HG02759 (cell line): ENCODE measurements at regions not wholly inside any gene's neighbourhood (a gene's known extent, or its start where the extent isn't known, plus 50 kb on each side); places are given as distances from the start of the nearest gene placed in this dataset.
"Not testable (repeated sequence)": the region's sequence is repeated elsewhere in the genome, so short reads cannot be mapped to it uniquely, and the experiment has no call there.

Source experiments
- ATAC-seq: cut with Tn5 transposase; IDR thresholded peaks from one replicate; pipeline ENCODE4 v1.9.1; 2021; ENCODE audit warnings: mild to moderate bottlenecking, moderate library complexity; ENCODE audit not compliant: unreplicated experiment

GRCh38 chr18:65671621-65672415 lies 79.0 kb upstream of the CDH7 start:
- no peak for ATAC-seq

- not testable (repeated sequence) for ATAC-seq
These were observed 80.7 kb upstream of the CDH7 start for GRCh38 chr18:65670145-65670544.

- no peak for ATAC-seq
These were observed 89.4 kb upstream of the CDH7 start for GRCh38 chr18:65661391-65661790.

- no peak for ATAC-seq
These were observed 90.9 kb upstream of the CDH7 start for GRCh38 chr18:65659912-65660311.

- ATAC-seq, result no peak
These were observed 91.5 kb upstream of the CDH7 start for GRCh38 chr18:65659312-65659711.

- no peak for ATAC-seq
These were observed 99.6 kb upstream of the CDH7 start for GRCh38 chr18:65651192-65651591.

- ATAC-seq, result no peak
These were observed 118.6 kb upstream of the CDH7 start for GRCh38 chr18:65632236-65632635.

- ATAC-seq, result no peak
These were observed 119.0 kb upstream of the CDH7 start for GRCh38 chr18:65631766-65632165.

GRCh38 chr18:65628390-65628789 lies 122.4 kb upstream of the CDH7 start:
- ATAC-seq, result no peak

- ATAC-seq, result no peak
These were observed 127.1 kb upstream of the CDH7 start for GRCh38 chr18:65623676-65624075.

GRCh38 chr18:65622436-65622835 lies 128.4 kb upstream of the CDH7 start:
- ATAC-seq, result no peak

GRCh38 chr18:65620076-65620696 lies 130.6 kb upstream of the CDH7 start:
- no peak for ATAC-seq

- no peak for ATAC-seq
These were observed 139.9 kb upstream of the CDH7 start for GRCh38 chr18:65610939-65611338.

GRCh38 chr18:65608471-65608870 lies 142.3 kb upstream of the CDH7 start:
- ATAC-seq, result no peak

- no peak for ATAC-seq
These were observed 143.7 kb upstream of the CDH7 start for GRCh38 chr18:65607161-65607560.

- ATAC-seq, result no peak
These were observed 144.2 kb upstream of the CDH7 start for GRCh38 chr18:65606551-65607130.

GRCh38 chr18:65605352-65605751 lies 145.5 kb upstream of the CDH7 start:
- ATAC-seq, result not testable (repeated sequence)

- ATAC-seq, result no peak
These were observed 149.0 kb upstream of the CDH7 start for GRCh38 chr18:65601775-65602174.

- no peak for ATAC-seq
These were observed 158.4 kb upstream of the CDH7 start for GRCh38 chr18:65592435-65592834.

GRCh38 chr18:65587491-65587890 lies 163.3 kb upstream of the CDH7 start:
- no peak for ATAC-seq

- not testable (repeated sequence) for ATAC-seq
These were observed 168.7 kb upstream of the CDH7 start for GRCh38 chr18:65582094-65582493.

GRCh38 chr18:65568866-65569265 lies 181.9 kb upstream of the CDH7 start:
- ATAC-seq, result no peak
